GM12874 (cell line): ENCODE measurements at regions not wholly inside any gene's neighbourhood (a gene's known extent, or its start where the extent isn't known, plus 50 kb on each side); places are given as distances from the start of the nearest gene placed in this dataset.

Source experiments
- CTCF ChIP-seq: IDR thresholded peaks from 2 replicates; pipeline ENCODE4 v1.5.1; 2011; ENCODE audit warnings: low read depth, mild to moderate bottlenecking, control low read depth, low read length, moderate library complexity; ENCODE audit not compliant: insufficient read depth

GRCh38 chr5:34526682-34527305 is 129.3 kb upstream of the RAI14 start:
- TF ChIP-seq CTCF, result no peak

GRCh38 chr5:34529581-34530331 is 126.4 kb upstream of the RAI14 start:
- no peak for TF ChIP-seq CTCF

- TF ChIP-seq CTCF, result no peak
Observed at GRCh38 chr5:34530637-34531036, 125.5 kb upstream of the RAI14 start.

GRCh38 chr5:34531751-34532360 is 124.3 kb upstream of the RAI14 start:
- TF ChIP-seq CTCF, result no peak

GRCh38 chr5:34533582-34534522 is 122.3 kb upstream of the RAI14 start:
- TF ChIP-seq CTCF, result no peak

GRCh38 chr5:34534523-34535103 is 121.5 kb upstream of the RAI14 start:
- no peak for TF ChIP-seq CTCF
